Stomach smooth muscle (tissue), 2 donors: ENCODE measurements at regions not wholly inside any gene's neighbourhood (a gene's known extent, or its start where the extent isn't known, plus 50 kb on each side); places are given as distances from the start of the nearest gene placed in this dataset.

Source experiments
- H3K27ac ChIP-seq: one replicate; pipeline ENCODE4 v1.7.0; 2013; ENCODE audit warnings: mild to moderate bottlenecking, low read length, inconsistent platforms
- H3K27me3 ChIP-seq, 2 donors: one replicate each; pipeline ENCODE4 v1.7.0; 2013; ENCODE audit warnings: low read length in 2 of 2; ENCODE audit not compliant: insufficient read depth in 2 of 2, control insufficient read depth in 1 of 2
- H3K36me3 ChIP-seq, 2 donors: one replicate each; pipeline ENCODE4 v1.7.0; 2013; ENCODE audit warnings: low read length in 2 of 2; ENCODE audit not compliant: control insufficient read depth in 2 of 2, insufficient read depth in 2 of 2
- H3K4me1 ChIP-seq: one replicate; pipeline ENCODE4 v1.7.0; 2013; ENCODE audit warnings: low read length; ENCODE audit not compliant: control insufficient read depth, insufficient read depth
- H3K4me3 ChIP-seq, 2 donors: one replicate each; pipeline ENCODE4 v1.7.0; 2013; ENCODE audit warnings: low read length in 2 of 2
- H3K9ac ChIP-seq, 2 donors: one replicate each; pipeline ENCODE4 v1.7.0; 2013; ENCODE audit warnings: low read length in 2 of 2, mild to moderate bottlenecking in 1 of 2
- H3K9me3 ChIP-seq, 2 donors: one replicate each; pipeline ENCODE4 v1.7.0; 2013; ENCODE audit warnings: low read length in 2 of 2; ENCODE audit not compliant: control insufficient read depth in 2 of 2
- donor health status: healthy.
- donor health status: Pancreatic carcinoma.

GRCh38 chr13:91079176-91079575 lies 268.3 kb upstream of the MIR17HG start:
- Histone ChIP-seq H3K4me3 (no peak overlapping the region), H3K4me1 (no peaks in the 10 kb centered on the region), H3K27me3 (no peaks in the 10 kb centered on the region), H3K9me3 (no peaks in the 10 kb centered on the region), H3K27ac (no peak overlapping the region), H3K9ac (no peak overlapping the region), H3K36me3 (no peaks in the 10 kb centered on the region)

GRCh38 chr13:91085127-91085526 lies 262.4 kb upstream of the MIR17HG start:
- Histone ChIP-seq H3K36me3 (no peaks in the 10 kb centered on the region), H3K4me1 (no peaks in the 10 kb centered on the region), H3K9ac (no peak overlapping the region), H3K27ac (no peak overlapping the region), H3K4me3 (no peak overlapping the region), H3K27me3 (no peaks in the 10 kb centered on the region), H3K9me3 (no peaks in the 10 kb centered on the region)

GRCh38 chr13:91086936-91087716 lies 260.4 kb upstream of the MIR17HG start:
- no peaks in the 10 kb centered on the region for H3K27me3 ChIP-seq
- no peaks in the 10 kb centered on the region for H3K9me3 ChIP-seq
- no peak overlapping the region for H3K9ac ChIP-seq
- no peaks in the 10 kb centered on the region for H3K36me3 ChIP-seq
- no peak overlapping the region for H3K27ac ChIP-seq
- H3K4me1 ChIP-seq, result no peaks in the 10 kb centered on the region
- H3K4me3 ChIP-seq, result no peak overlapping the region

GRCh38 chr13:91097269-91097668 lies 250.2 kb upstream of the MIR17HG start:
- Histone ChIP-seq H3K27me3 (no peaks in the 10 kb centered on the region), H3K9ac (no peak overlapping the region), H3K27ac (no peak overlapping the region), H3K4me1 (no peaks in the 10 kb centered on the region), H3K4me3 (no peak overlapping the region), H3K36me3 (no peaks in the 10 kb centered on the region), H3K9me3 (no peaks in the 10 kb centered on the region)

- Histone ChIP-seq H3K4me3 (no peak overlapping the region), H3K27ac (no peak overlapping the region), H3K4me1 (no peaks in the 10 kb centered on the region), H3K9ac (no peak overlapping the region), H3K9me3 (no peaks in the 10 kb centered on the region), H3K27me3 (no peaks in the 10 kb centered on the region), H3K36me3 (no peaks in the 10 kb centered on the region)
These were observed 247.6 kb upstream of the MIR17HG start for GRCh38 chr13:91099877-91100276.

- Histone ChIP-seq H3K4me1 (no peaks in the 10 kb centered on the region), H3K4me3 (no peak overlapping the region), H3K9me3 (no peaks in the 10 kb centered on the region), H3K9ac (no peak overlapping the region), H3K36me3 (no peaks in the 10 kb centered on the region), H3K27me3 (no peaks in the 10 kb centered on the region), H3K27ac (no peak overlapping the region)
These were observed 246.5 kb upstream of the MIR17HG start for GRCh38 chr13:91100944-91101343.

- Histone ChIP-seq H3K36me3 (no peaks in the 10 kb centered on the region), H3K27me3 (no peaks in the 10 kb centered on the region), H3K9ac (no peak overlapping the region), H3K4me1 (no peaks in the 10 kb centered on the region), H3K9me3 (no peaks in the 10 kb centered on the region), H3K4me3 (no peak overlapping the region), H3K27ac (no peak overlapping the region)
These were observed 246.1 kb upstream of the MIR17HG start for GRCh38 chr13:91101381-91101780.

GRCh38 chr13:91105270-91105669 lies 242.2 kb upstream of the MIR17HG start:
- H3K9me3 ChIP-seq, result no peaks in the 10 kb centered on the region
- no peak overlapping the region for H3K4me3 ChIP-seq
- H3K36me3 ChIP-seq, result no peaks in the 10 kb centered on the region
- H3K27ac ChIP-seq, result no peak overlapping the region
- H3K27me3 ChIP-seq, result no peaks in the 10 kb centered on the region
- no peaks in the 10 kb centered on the region for H3K4me1 ChIP-seq
- H3K9ac ChIP-seq, result no peak overlapping the region

- Histone ChIP-seq H3K9me3 (no peaks in the 10 kb centered on the region), H3K9ac (no peak overlapping the region), H3K36me3 (no peaks in the 10 kb centered on the region), H3K4me1 (no peaks in the 10 kb centered on the region), H3K27ac (no peak overlapping the region), H3K27me3 (no peaks in the 10 kb centered on the region), H3K4me3 (no peak overlapping the region)
These were observed 240.9 kb upstream of the MIR17HG start for GRCh38 chr13:91106565-91106964.

GRCh38 chr13:91108315-91108714 lies 239.2 kb upstream of the MIR17HG start:
- H3K4me3 ChIP-seq, result no peak overlapping the region
- no peaks in the 10 kb centered on the region for H3K9me3 ChIP-seq
- no peak overlapping the region for H3K27ac ChIP-seq
- H3K27me3 ChIP-seq, result no peaks in the 10 kb centered on the region
- no peaks in the 10 kb centered on the region for H3K36me3 ChIP-seq
- H3K9ac ChIP-seq, result no peak overlapping the region
- H3K4me1 ChIP-seq, result no peaks in the 10 kb centered on the region

GRCh38 chr13:91111476-91112200 lies 235.8 kb upstream of the MIR17HG start:
- no peak overlapping the region for H3K4me3 ChIP-seq
- no peaks in the 10 kb centered on the region for H3K36me3 ChIP-seq
- no peak overlapping the region for H3K9ac ChIP-seq
- H3K9me3 ChIP-seq, result no peaks in the 10 kb centered on the region
- no peaks in the 10 kb centered on the region for H3K4me1 ChIP-seq
- H3K27me3 ChIP-seq, result no peaks in the 10 kb centered on the region
- no peak overlapping the region for H3K27ac ChIP-seq
